IPS-20b (cell line): ENCODE measurements at regions not wholly inside any gene's neighbourhood (a gene's known extent, or its start where the extent isn't known, plus 50 kb on each side); places are given as distances from the start of the nearest gene placed in this dataset.

Source experiments
- H3K27ac ChIP-seq: one replicate; pipeline ENCODE4 v1.5.1; 2013; ENCODE audit warnings: low read length
- H3K27me3 ChIP-seq: 2 replicates; pipeline ENCODE4 v1.6.1; 2013; ENCODE audit warnings: mild to moderate bottlenecking, low read length, inconsistent platforms; ENCODE audit not compliant: insufficient read depth
- H3K36me3 ChIP-seq: 2 replicates; pipeline ENCODE4 v1.6.1; 2013; ENCODE audit warnings: low read depth, mild to moderate bottlenecking, inconsistent platforms, low read length, moderate library complexity; ENCODE audit not compliant: insufficient read depth
- H3K4me1 ChIP-seq: 2 replicates; pipeline ENCODE4 v1.6.1; 2013; ENCODE audit warnings: mild to moderate bottlenecking, control low read depth, inconsistent platforms, low read length, moderate library complexity; ENCODE audit not compliant: insufficient read depth
- H3K4me3 ChIP-seq: 2 replicates; pipeline ENCODE4 v1.5.1; 2013; ENCODE audit warnings: mild to moderate bottlenecking, low read length, inconsistent platforms
- H3K9ac ChIP-seq: 2 replicates; pipeline ENCODE4 v1.6.1; 2013; ENCODE audit warnings: low read depth, mild to moderate bottlenecking, inconsistent platforms, low read length, moderate library complexity
- H3K9me3 ChIP-seq: 2 replicates; pipeline ENCODE4 v1.6.1; 2013; ENCODE audit warnings: mild to moderate bottlenecking, low read depth, low read length, inconsistent platforms; ENCODE audit not compliant: insufficient read depth

- Histone ChIP-seq H3K4me1 (peaks cover 14% of the 10 kb centered on the region; the same call in 1 of the 2 replicates), H3K27ac (no peak overlapping the region), H3K9me3 (peaks cover 9% of the 10 kb centered on the region), H3K9ac (no peak overlapping the region), H3K4me3 (no peak overlapping the region), H3K27me3 (no peaks in the 10 kb centered on the region), H3K36me3 (no peaks in the 10 kb centered on the region)
Measured at GRCh38 chr4:3848323-3848722, 82.1 kb downstream of the ADRA2C start.

DNA sequence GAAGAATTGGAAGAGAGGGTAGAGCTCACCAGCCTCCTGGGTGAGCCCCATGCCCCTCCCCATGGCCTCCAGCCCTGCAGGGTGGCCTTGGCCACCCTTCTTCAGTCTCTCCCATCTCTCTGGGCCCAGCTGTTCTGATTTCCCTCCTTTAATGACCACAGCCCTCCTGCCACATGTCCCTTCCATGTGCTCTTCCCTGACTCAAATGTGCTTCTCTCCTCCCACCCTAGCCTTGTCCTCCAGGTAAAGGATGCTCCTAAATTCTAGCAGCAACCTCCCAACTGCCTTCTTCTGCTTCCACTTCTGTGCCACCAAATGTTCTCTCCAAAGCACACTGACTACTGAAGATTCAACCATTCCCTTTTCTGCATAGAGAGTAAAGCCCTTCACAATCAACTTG, 83.0 kb downstream of the ADRA2C start:
- no peaks in the 10 kb centered on the region for H3K36me3 ChIP-seq
- H3K27me3 ChIP-seq = no peaks in the 10 kb centered on the region
- H3K9ac ChIP-seq = no peak overlapping the region
- H3K4me1 ChIP-seq = peaks cover 14% of the 10 kb centered on the region; the same call in 1 of the 2 replicates
- H3K27ac ChIP-seq = no peak overlapping the region
- H3K4me3 ChIP-seq = no peak overlapping the region
- H3K9me3 ChIP-seq = peaks cover 9% of the 10 kb centered on the region

DNA sequence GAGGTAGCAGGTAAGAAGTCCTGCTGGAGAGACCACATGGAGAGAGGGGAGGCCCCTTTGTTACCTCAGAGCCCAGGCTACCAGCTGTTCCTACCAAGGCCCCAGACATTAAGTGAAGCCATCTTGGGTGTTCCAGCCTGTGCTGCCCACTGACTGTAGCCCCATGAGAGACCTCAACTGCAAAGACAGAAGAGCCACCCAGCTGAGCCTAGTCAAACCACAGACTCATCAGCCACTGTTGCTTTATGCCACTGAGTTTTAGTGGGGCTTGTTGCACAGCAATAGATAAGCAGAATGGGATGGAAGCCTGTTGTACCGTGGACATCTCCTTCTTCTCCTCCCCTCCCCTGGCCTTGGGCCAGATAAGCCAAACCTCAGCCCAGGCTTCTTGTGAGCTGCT, 83.9 kb downstream of the ADRA2C start:
- Histone ChIP-seq H3K9me3 (peaks cover 9% of the 10 kb centered on the region), H3K4me3 (no peak overlapping the region; the same call in 1 of the 2 replicates), H3K9ac (no peak overlapping the region), H3K4me1 (peaks cover 14% of the 10 kb centered on the region; the same call in 1 of the 2 replicates), H3K27me3 (no peaks in the 10 kb centered on the region), H3K36me3 (no peaks in the 10 kb centered on the region), H3K27ac (no peak overlapping the region)

GRCh38 chr4:3851211-3851610, 85.0 kb downstream of the ADRA2C start:
- Histone ChIP-seq H3K4me1 (peaks cover 14% of the 10 kb centered on the region; the same call in 1 of the 2 replicates), H3K36me3 (no peaks in the 10 kb centered on the region), H3K9me3 (peaks cover 9% of the 10 kb centered on the region), H3K4me3 (no peak overlapping the region), H3K27ac (no peak overlapping the region), H3K27me3 (no peaks in the 10 kb centered on the region), H3K9ac (no peak overlapping the region)

GRCh38 chr4:3851881-3852280, 85.7 kb downstream of the ADRA2C start:
- Histone ChIP-seq H3K27ac (no peak overlapping the region), H3K9ac (no peak overlapping the region), H3K4me1 (peaks cover 14% of the 10 kb centered on the region; the same call in 1 of the 2 replicates)

DNA sequence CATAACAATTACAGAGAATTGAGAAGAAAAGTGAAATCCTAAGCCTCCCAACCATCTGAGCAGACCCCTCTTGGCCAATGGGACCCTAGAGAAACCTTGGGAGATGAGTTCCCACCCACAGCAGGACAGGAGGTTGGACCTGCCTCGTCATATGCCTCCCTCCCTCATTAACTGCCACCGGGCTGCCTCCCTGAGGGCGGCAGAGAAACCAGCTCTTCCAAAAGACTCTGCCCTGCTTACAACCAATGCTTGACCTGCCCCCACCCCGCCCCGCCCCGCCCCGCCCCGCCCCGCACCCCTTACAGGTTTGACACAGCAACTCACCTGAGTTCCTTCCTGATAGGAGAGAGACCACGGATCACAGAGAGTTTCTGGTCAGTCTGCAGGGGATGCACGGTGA, 86.1 kb downstream of the ADRA2C start:
- Histone ChIP-seq H3K27me3 (no peaks in the 10 kb centered on the region; the same call in 1 of the 2 replicates), H3K27ac (no peak overlapping the region)

More at GRCh38 chr4:3851881-3852280, 85.7 kb downstream of the ADRA2C start:
- no peaks in the 10 kb centered on the region for H3K27me3 ChIP-seq
- H3K9me3 ChIP-seq = peaks cover 9% of the 10 kb centered on the region
- H3K4me3 ChIP-seq = no peak overlapping the region
- H3K36me3 ChIP-seq = no peaks in the 10 kb centered on the region

GRCh38 chr4:3852711-3853110, 86.5 kb downstream of the ADRA2C start:
- no peaks in the 10 kb centered on the region for H3K36me3 ChIP-seq
- H3K4me3 ChIP-seq = no peak overlapping the region
- peaks cover 14% of the 10 kb centered on the region; the same call in 1 of the 2 replicates for H3K4me1 ChIP-seq
- H3K27me3 ChIP-seq = no peaks in the 10 kb centered on the region; the same call in 1 of the 2 replicates
- no peak overlapping the region for H3K9ac ChIP-seq
- H3K27ac ChIP-seq = no peak overlapping the region
- peaks cover 9% of the 10 kb centered on the region for H3K9me3 ChIP-seq

More for the DNA sequence above, 86.1 kb downstream of the ADRA2C start:
- H3K4me3 ChIP-seq = no peak overlapping the region
- H3K36me3 ChIP-seq = no peaks in the 10 kb centered on the region
- peaks cover 14% of the 10 kb centered on the region; the same call in 1 of the 2 replicates for H3K4me1 ChIP-seq
- peaks cover 9% of the 10 kb centered on the region for H3K9me3 ChIP-seq
- no peak overlapping the region for H3K9ac ChIP-seq

DNA sequence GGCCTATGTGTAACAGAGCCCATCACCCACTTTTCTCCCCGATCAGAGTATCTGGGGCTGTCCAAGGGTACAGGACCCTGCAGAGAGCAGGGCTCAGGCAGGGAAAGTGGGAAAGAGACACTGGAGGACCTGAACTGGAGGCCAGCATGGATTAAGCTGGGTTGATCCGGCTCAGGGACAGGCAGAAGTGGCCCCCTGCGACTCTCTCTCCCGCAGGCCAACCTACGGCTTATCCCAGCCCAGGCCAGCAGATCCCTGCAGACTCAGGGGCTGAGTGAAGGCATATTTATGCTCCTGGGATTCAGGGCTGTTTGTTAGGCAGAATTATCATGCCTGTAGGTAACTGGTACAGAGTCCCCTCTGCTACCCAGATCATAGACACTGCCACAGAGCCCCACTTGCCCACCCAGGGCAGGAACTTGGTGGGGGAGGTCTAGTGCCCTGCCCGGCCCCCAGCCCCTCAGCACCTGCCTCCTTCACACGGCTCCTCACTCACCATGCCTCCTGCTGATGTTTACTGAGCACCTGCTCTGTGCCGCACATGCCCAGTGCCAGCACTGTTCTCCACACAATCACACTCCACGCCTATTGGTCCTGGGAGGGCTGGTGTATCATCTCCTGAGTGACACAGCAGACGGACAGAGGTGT, 87.3 kb downstream of the ADRA2C start:
- H3K36me3 ChIP-seq = no peaks in the 10 kb centered on the region
- peaks cover 14% of the 10 kb centered on the region; the same call in 1 of the 2 replicates for H3K4me1 ChIP-seq
- no peak overlapping the region for H3K9ac ChIP-seq
- H3K4me3 ChIP-seq = no peak overlapping the region
- H3K27me3 ChIP-seq = no peaks in the 10 kb centered on the region; the same call in 1 of the 2 replicates
- H3K27ac ChIP-seq = no peak overlapping the region
- peaks cover 9% of the 10 kb centered on the region for H3K9me3 ChIP-seq

GRCh38 chr4:3854661-3855060, 88.5 kb downstream of the ADRA2C start:
- no peak overlapping the region for H3K9ac ChIP-seq
- H3K4me3 ChIP-seq = no peak overlapping the region
- no peaks in the 10 kb centered on the region; the same call in 1 of the 2 replicates for H3K27me3 ChIP-seq
- H3K9me3 ChIP-seq = peaks cover 9% of the 10 kb centered on the region
- H3K27ac ChIP-seq = no peak overlapping the region
- H3K36me3 ChIP-seq = no peaks in the 10 kb centered on the region
- H3K4me1 ChIP-seq = peaks cover 14% of the 10 kb centered on the region; the same call in 1 of the 2 replicates

GRCh38 chr4:3855646-3856045, 89.5 kb downstream of the ADRA2C start:
- Histone ChIP-seq H3K4me1 (peaks cover 14% of the 10 kb centered on the region; the same call in 1 of the 2 replicates), H3K27me3 (no peaks in the 10 kb centered on the region; the same call in 1 of the 2 replicates), H3K27ac (no peak overlapping the region), H3K9ac (no peak overlapping the region), H3K36me3 (no peaks in the 10 kb centered on the region), H3K9me3 (no peaks in the 10 kb centered on the region; the same call in 1 of the 2 replicates), H3K4me3 (no peak overlapping the region)

- Histone ChIP-seq H3K36me3 (no peaks in the 10 kb centered on the region), H3K27ac (no peak overlapping the region), H3K4me1 (peaks cover 7% of the 10 kb centered on the region; the same call in 1 of the 2 replicates), H3K9ac (no peak overlapping the region), H3K4me3 (no peak overlapping the region), H3K9me3 (no peaks in the 10 kb centered on the region; the same call in 1 of the 2 replicates), H3K27me3 (no peaks in the 10 kb centered on the region; the same call in 1 of the 2 replicates)
Measured at GRCh38 chr4:3856604-3857204, 90.5 kb downstream of the ADRA2C start.
